ENCODE measurements at regions not wholly inside any gene's neighbourhood (a gene's known extent, or its start where the extent isn't known, plus 50 kb on each side); places are given as distances from the start of the nearest gene placed in this dataset.

- no peaks in the 10 kb centered on the region for H3K9me3 ChIP-seq (ENCODE audit: control insufficient read depth, insufficient read depth, low read depth, low read length)
- no peaks in the 10 kb centered on the region for H3K4me1 ChIP-seq (ENCODE audit: control insufficient read depth, insufficient read depth, low read length)
- no TSS peak for BruUV-seq (replicated peaks)
- no peak for DNase-seq (ENCODE audit: low read depth, low spot score)
- H3K27ac ChIP-seq (ENCODE audit: low read length): no peak overlapping the region
- TF ChIP-seq POLR2AphosphoS5 (IDR thresholded peaks at IDR 0.05; ENCODE audit: low read depth, low read length): no peak
- no peak for TF ChIP-seq REST (IDR thresholded peaks at IDR 0.05; ENCODE audit: insufficient read depth in 1 of 2, low read depth in 2 of 2, low read length in 1 of 2)
- TF ChIP-seq CTCF (IDR thresholded peaks at IDR 0.05): no peak
- TF ChIP-seq SIN3A (IDR thresholded peaks at IDR 0.05; ENCODE audit: borderline replicate concordance, insufficient read depth, low read depth, low read length): no peak
- TF ChIP-seq TCF7L2 (IDR thresholded peaks at IDR 0.05; ENCODE audit: low read depth, low read length): no peak
- in situ Hi-C loops (cut with HindIII; ENCODE audit: low pct_unique_long_range_greater_than_20kb, low sequenced_read_pairs) (no loop called here), intact Hi-C loops (cut with micrococcal nuclease; ENCODE audit: unreplicated experiment) (no loop called here)
- no peak overlapping the region for H3K4me3 ChIP-seq (ENCODE audit: low read depth in 2 of 2, low read length in 2 of 2)
- ChIA-PET POLR2A (no interaction called here), CTCF (no interaction called here)
- ATAC-seq: no peak
- H3K36me3 ChIP-seq (ENCODE audit: control insufficient read depth, insufficient read depth, low read length): no peaks in the 10 kb centered on the region
- H3K27me3 ChIP-seq (ENCODE audit: control insufficient read depth, insufficient read depth, low read length): 0 out of 2 replicates have a peak, but pooled peaks cover 2% of the 10 kb centered on the region
These were observed 87.8 kb downstream of the PFDN4 start for GRCh38 chr20:54295686-54296085.

GRCh38 chr20:54305421-54305820, 97.5 kb downstream of the PFDN4 start:
- H3K36me3 ChIP-seq (ENCODE audit: control insufficient read depth, insufficient read depth, low read length): no peaks in the 10 kb centered on the region
- ATAC-seq: no peak
- TF ChIP-seq TCF7L2 (IDR thresholded peaks at IDR 0.05; ENCODE audit: low read depth, low read length) (no peak), POLR2AphosphoS5 (IDR thresholded peaks at IDR 0.05; ENCODE audit: low read depth, low read length) (no peak), SIN3A (IDR thresholded peaks at IDR 0.05; ENCODE audit: borderline replicate concordance, insufficient read depth, low read depth, low read length) (no peak), CTCF (IDR thresholded peaks at IDR 0.05) (no peak), REST (IDR thresholded peaks at IDR 0.05; ENCODE audit: insufficient read depth in 1 of 2, low read depth in 2 of 2, low read length in 1 of 2) (no peak)
- CTCF ChIA-PET: no interaction called here
- in situ Hi-C loops (cut with HindIII; ENCODE audit: low pct_unique_long_range_greater_than_20kb, low sequenced_read_pairs): no loop called here
- DNase-seq (ENCODE audit: low read depth, low spot score): no peak
- no TSS peak for BruUV-seq (replicated peaks)
- intact Hi-C loops (cut with micrococcal nuclease; ENCODE audit: unreplicated experiment): no loop called here
- no peak overlapping the region for H3K4me3 ChIP-seq (ENCODE audit: low read depth in 2 of 2, low read length in 2 of 2)
- no peaks in the 10 kb centered on the region for H3K9me3 ChIP-seq (ENCODE audit: control insufficient read depth, insufficient read depth, low read depth, low read length)
- no peaks in the 10 kb centered on the region for H3K27me3 ChIP-seq (ENCODE audit: control insufficient read depth, insufficient read depth, low read length)
- H3K27ac ChIP-seq (ENCODE audit: low read length): no peak overlapping the region
- POLR2A ChIA-PET: no interaction called here
- H3K4me1 ChIP-seq (ENCODE audit: control insufficient read depth, insufficient read depth, low read length): no peaks in the 10 kb centered on the region
